ENCODE measurements at regions not wholly inside any gene's neighbourhood (a gene's known extent, or its start where the extent isn't known, plus 50 kb on each side); places are given as distances from the start of the nearest gene placed in this dataset.
A peak's percentile ranks its signal among the peaks of the same experiment; 100 is the strongest.

DNA sequence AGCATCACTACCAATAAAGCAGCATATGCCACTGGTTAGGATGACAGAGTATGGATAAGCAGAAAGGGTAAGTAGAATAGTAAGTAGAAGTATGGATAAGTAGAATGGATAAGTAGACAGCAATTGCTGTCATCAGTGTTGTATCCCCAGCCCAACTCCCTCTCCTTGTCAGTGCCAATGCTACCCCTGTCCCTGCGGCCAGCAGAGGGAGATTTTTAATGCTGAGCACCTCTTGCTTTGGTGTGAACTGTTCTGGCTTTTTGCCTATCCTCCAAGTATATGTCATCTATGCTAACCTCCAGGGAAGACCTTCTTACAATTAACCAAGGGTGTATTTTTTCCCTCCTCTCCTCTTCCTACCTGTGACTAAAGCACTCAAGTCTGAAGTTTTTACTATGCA is 136.7 kb upstream of the SPHKAP start:
- Histone ChIP-seq H3K4me3 (ENCODE audit: low read length) (no peak overlapping the region), H3K9me3 (ENCODE audit: control insufficient read depth, low read length) (no peaks in the 10 kb centered on the region), H3K4me1 (ENCODE audit: control insufficient read depth, insufficient read depth, low read length) (no peaks in the 10 kb centered on the region), H3K27me3 (replicated peaks; ENCODE audit: control insufficient read depth, insufficient read depth, low read length) (no peaks in the 10 kb centered on the region), H3K9ac (ENCODE audit: low read length) (no peak overlapping the region), H3K36me3 (ENCODE audit: control insufficient read depth, insufficient read depth, low read length, severe bottlenecking) (no peaks in the 10 kb centered on the region)
- peak; percentile 29 for DNase-seq (ENCODE audit: low read depth)

- no peaks in the 10 kb centered on the region for H3K36me3 ChIP-seq (ENCODE audit: control insufficient read depth, insufficient read depth, low read length, severe bottlenecking)
- no peaks in the 10 kb centered on the region for H3K27me3 ChIP-seq (replicated peaks; ENCODE audit: control insufficient read depth, insufficient read depth, low read length)
- no peaks in the 10 kb centered on the region for H3K9me3 ChIP-seq (ENCODE audit: control insufficient read depth, low read length)
- no peaks in the 10 kb centered on the region for H3K4me1 ChIP-seq (ENCODE audit: control insufficient read depth, insufficient read depth, low read length)
- no peak overlapping the region for H3K4me3 ChIP-seq (ENCODE audit: low read length)
- DNase-seq (ENCODE audit: low read depth), result no peak
- no peak overlapping the region for H3K9ac ChIP-seq (ENCODE audit: low read length)
Observed at GRCh38 chr2:228312172-228312571, 130.7 kb upstream of the SPHKAP start.

- Histone ChIP-seq H3K9ac (ENCODE audit: low read length) (no peak overlapping the region), H3K4me1 (ENCODE audit: control insufficient read depth, insufficient read depth, low read length) (no peaks in the 10 kb centered on the region), H3K36me3 (ENCODE audit: control insufficient read depth, insufficient read depth, low read length, severe bottlenecking) (no peaks in the 10 kb centered on the region), H3K9me3 (ENCODE audit: control insufficient read depth, low read length) (peaks cover 5% of the 10 kb centered on the region), H3K27me3 (replicated peaks; ENCODE audit: control insufficient read depth, insufficient read depth, low read length) (no peaks in the 10 kb centered on the region), H3K4me3 (ENCODE audit: low read length) (no peak overlapping the region)
- DNase-seq (ENCODE audit: low read depth), result no peak
Observed at GRCh38 chr2:228303960-228304359, 122.5 kb upstream of the SPHKAP start.

GRCh38 chr2:228283491-228284171 is 102.1 kb upstream of the SPHKAP start:
- Histone ChIP-seq H3K9me3 (ENCODE audit: control insufficient read depth, low read length) (no peaks in the 10 kb centered on the region), H3K36me3 (ENCODE audit: control insufficient read depth, insufficient read depth, low read length, severe bottlenecking) (no peaks in the 10 kb centered on the region), H3K4me3 (ENCODE audit: low read length) (no peak overlapping the region), H3K9ac (ENCODE audit: low read length) (no peak overlapping the region), H3K27me3 (replicated peaks; ENCODE audit: control insufficient read depth, insufficient read depth, low read length) (no peaks in the 10 kb centered on the region), H3K4me1 (ENCODE audit: control insufficient read depth, insufficient read depth, low read length) (no peaks in the 10 kb centered on the region)
- no peak for DNase-seq (ENCODE audit: low read depth)

GRCh38 chr2:228282376-228282775 is 100.9 kb upstream of the SPHKAP start:
- no peaks in the 10 kb centered on the region for H3K4me1 ChIP-seq (ENCODE audit: control insufficient read depth, insufficient read depth, low read length)
- H3K27me3 ChIP-seq (replicated peaks; ENCODE audit: control insufficient read depth, insufficient read depth, low read length), result no peaks in the 10 kb centered on the region
- no peaks in the 10 kb centered on the region for H3K9me3 ChIP-seq (ENCODE audit: control insufficient read depth, low read length)
- no peaks in the 10 kb centered on the region for H3K36me3 ChIP-seq (ENCODE audit: control insufficient read depth, insufficient read depth, low read length, severe bottlenecking)
- DNase-seq (ENCODE audit: low read depth), result no peak
- no peak overlapping the region for H3K9ac ChIP-seq (ENCODE audit: low read length)
- H3K4me3 ChIP-seq (ENCODE audit: low read length), result no peak overlapping the region

DNA sequence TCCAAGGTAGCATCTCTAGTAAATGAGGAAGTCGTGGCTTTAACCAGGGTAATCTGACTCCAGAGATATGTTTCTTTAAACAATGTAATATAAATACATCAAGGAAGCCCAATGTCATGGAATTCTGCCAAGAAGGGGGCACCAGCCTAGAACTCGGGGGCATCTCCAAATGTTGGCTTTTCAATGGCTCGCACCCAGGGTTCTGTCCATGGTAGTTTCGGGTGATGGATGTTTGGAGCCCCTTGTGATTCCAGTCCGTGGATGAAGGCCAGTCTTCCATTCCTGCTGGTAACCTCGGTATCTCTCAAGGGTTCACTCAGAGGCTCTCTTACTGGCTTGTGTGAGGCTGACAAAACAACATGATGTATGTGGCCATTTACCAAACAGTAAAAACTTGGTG is 91.7 kb upstream of the SPHKAP start:
- no peak for DNase-seq (ENCODE audit: low read depth)

DNA sequence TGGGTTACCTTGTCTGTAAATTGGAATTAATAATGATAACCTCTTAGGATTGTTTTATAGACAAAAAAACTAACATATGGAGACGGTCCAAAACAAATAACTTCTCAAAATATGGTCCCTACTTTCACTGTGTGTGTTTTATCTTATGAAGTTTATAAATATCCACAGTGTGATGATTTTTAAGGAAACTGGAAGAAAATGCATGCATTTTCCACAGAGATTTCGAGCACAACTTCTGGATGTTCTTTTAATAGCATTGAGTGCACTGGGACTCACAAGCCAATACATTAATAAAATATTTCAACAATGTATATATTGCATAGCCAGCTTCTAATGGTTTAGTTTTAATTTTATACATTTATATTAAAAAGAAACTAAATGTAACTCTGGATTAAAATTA is 87.9 kb upstream of the SPHKAP start:
- Histone ChIP-seq H3K9ac (ENCODE audit: low read length) (no peak overlapping the region), H3K4me3 (ENCODE audit: low read length) (no peak overlapping the region), H3K36me3 (ENCODE audit: control insufficient read depth, insufficient read depth, low read length, severe bottlenecking) (no peaks in the 10 kb centered on the region), H3K9me3 (ENCODE audit: control insufficient read depth, low read length) (no peaks in the 10 kb centered on the region), H3K27me3 (replicated peaks; ENCODE audit: control insufficient read depth, insufficient read depth, low read length) (no peaks in the 10 kb centered on the region), H3K4me1 (ENCODE audit: control insufficient read depth, insufficient read depth, low read length) (no peaks in the 10 kb centered on the region)
- no peak for DNase-seq (ENCODE audit: low read depth)

More for the DNA sequence above, 91.7 kb upstream of the SPHKAP start:
- H3K4me1 ChIP-seq (ENCODE audit: control insufficient read depth, insufficient read depth, low read length), result no peaks in the 10 kb centered on the region
- H3K9ac ChIP-seq (ENCODE audit: low read length), result no peak overlapping the region
- H3K36me3 ChIP-seq (ENCODE audit: control insufficient read depth, insufficient read depth, low read length, severe bottlenecking), result no peaks in the 10 kb centered on the region
- no peaks in the 10 kb centered on the region for H3K27me3 ChIP-seq (replicated peaks; ENCODE audit: control insufficient read depth, insufficient read depth, low read length)
- H3K9me3 ChIP-seq (ENCODE audit: control insufficient read depth, low read length), result no peaks in the 10 kb centered on the region
- no peak overlapping the region for H3K4me3 ChIP-seq (ENCODE audit: low read length)

DNA sequence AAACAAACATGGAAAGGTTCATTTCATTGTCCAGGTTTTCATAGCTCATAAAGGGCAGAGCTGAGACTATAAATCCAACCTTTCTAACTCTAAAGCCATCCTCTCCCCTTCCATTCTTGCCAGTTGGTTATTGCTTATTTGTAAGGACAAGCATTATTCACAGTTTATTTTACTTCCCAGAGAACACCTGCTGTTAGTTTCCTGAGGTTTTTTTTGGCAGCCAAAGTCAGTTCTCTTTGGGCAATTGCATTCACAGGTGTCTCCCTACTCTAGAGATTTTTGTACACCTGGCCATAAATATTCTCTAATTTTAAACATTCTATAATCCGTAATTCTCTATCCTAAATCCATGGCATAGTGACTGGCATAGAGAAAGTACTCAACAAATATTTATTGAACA is 87.3 kb upstream of the SPHKAP start:
- Histone ChIP-seq H3K9ac (ENCODE audit: low read length) (no peak overlapping the region), H3K4me3 (ENCODE audit: low read length) (no peak overlapping the region), H3K4me1 (ENCODE audit: control insufficient read depth, insufficient read depth, low read length) (no peaks in the 10 kb centered on the region), H3K27me3 (replicated peaks; ENCODE audit: control insufficient read depth, insufficient read depth, low read length) (no peaks in the 10 kb centered on the region), H3K36me3 (ENCODE audit: control insufficient read depth, insufficient read depth, low read length, severe bottlenecking) (no peaks in the 10 kb centered on the region), H3K9me3 (ENCODE audit: control insufficient read depth, low read length) (no peaks in the 10 kb centered on the region)
- no peak for DNase-seq (ENCODE audit: low read depth)

GRCh38 chr2:228268301-228268700 is 86.8 kb upstream of the SPHKAP start:
- no peaks in the 10 kb centered on the region for H3K36me3 ChIP-seq (ENCODE audit: control insufficient read depth, insufficient read depth, low read length, severe bottlenecking)
- H3K9me3 ChIP-seq (ENCODE audit: control insufficient read depth, low read length), result no peaks in the 10 kb centered on the region
- H3K4me3 ChIP-seq (ENCODE audit: low read length), result no peak overlapping the region
- DNase-seq (ENCODE audit: low read depth), result no peak
- no peaks in the 10 kb centered on the region for H3K27me3 ChIP-seq (replicated peaks; ENCODE audit: control insufficient read depth, insufficient read depth, low read length)
- no peaks in the 10 kb centered on the region for H3K4me1 ChIP-seq (ENCODE audit: control insufficient read depth, insufficient read depth, low read length)
- no peak overlapping the region for H3K9ac ChIP-seq (ENCODE audit: low read length)

GRCh38 chr2:228263156-228263555 is 81.7 kb upstream of the SPHKAP start:
- Histone ChIP-seq H3K36me3 (ENCODE audit: control insufficient read depth, insufficient read depth, low read length, severe bottlenecking) (no peaks in the 10 kb centered on the region), H3K9me3 (ENCODE audit: control insufficient read depth, low read length) (no peaks in the 10 kb centered on the region), H3K4me1 (ENCODE audit: control insufficient read depth, insufficient read depth, low read length) (no peaks in the 10 kb centered on the region), H3K27me3 (replicated peaks; ENCODE audit: control insufficient read depth, insufficient read depth, low read length) (no peaks in the 10 kb centered on the region), H3K4me3 (ENCODE audit: low read length) (no peak overlapping the region), H3K9ac (ENCODE audit: low read length) (no peak overlapping the region)
- no peak for DNase-seq (ENCODE audit: low read depth)

GRCh38 chr2:228261546-228261945 is 80.1 kb upstream of the SPHKAP start:
- Histone ChIP-seq H3K9ac (ENCODE audit: low read length) (no peak overlapping the region), H3K36me3 (ENCODE audit: control insufficient read depth, insufficient read depth, low read length, severe bottlenecking) (no peaks in the 10 kb centered on the region), H3K27me3 (replicated peaks; ENCODE audit: control insufficient read depth, insufficient read depth, low read length) (no peaks in the 10 kb centered on the region), H3K9me3 (ENCODE audit: control insufficient read depth, low read length) (no peaks in the 10 kb centered on the region), H3K4me3 (ENCODE audit: low read length) (no peak overlapping the region), H3K4me1 (ENCODE audit: control insufficient read depth, insufficient read depth, low read length) (no peaks in the 10 kb centered on the region)
- no peak for DNase-seq (ENCODE audit: low read depth)

DNA sequence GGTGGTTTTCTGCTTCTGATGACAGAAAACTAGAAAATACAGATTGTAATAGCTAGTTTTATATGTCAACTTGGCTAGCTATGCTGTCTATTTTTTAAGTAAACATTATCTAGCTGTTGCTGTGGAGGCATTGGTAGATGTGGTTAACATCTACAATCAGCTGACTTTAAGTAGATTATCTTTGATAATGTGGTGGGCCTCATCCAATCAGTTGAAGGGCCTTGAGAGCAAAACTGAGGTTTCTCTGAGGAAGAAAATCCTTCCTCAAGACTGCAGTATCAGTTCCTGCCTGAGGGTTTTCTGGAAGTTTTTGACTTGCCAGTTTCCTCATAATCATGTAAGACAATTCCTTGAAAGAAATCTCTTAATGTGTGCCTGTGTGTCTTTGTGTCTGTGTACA is 75.9 kb upstream of the SPHKAP start:
- Histone ChIP-seq H3K36me3 (ENCODE audit: control insufficient read depth, insufficient read depth, low read length, severe bottlenecking) (no peaks in the 10 kb centered on the region), H3K9me3 (ENCODE audit: control insufficient read depth, low read length) (no peaks in the 10 kb centered on the region), H3K9ac (ENCODE audit: low read length) (no peak overlapping the region), H3K27me3 (replicated peaks; ENCODE audit: control insufficient read depth, insufficient read depth, low read length) (no peaks in the 10 kb centered on the region), H3K4me1 (ENCODE audit: control insufficient read depth, insufficient read depth, low read length) (no peaks in the 10 kb centered on the region), H3K4me3 (ENCODE audit: low read length) (no peak overlapping the region)
- no peak for DNase-seq (ENCODE audit: low read depth)
